GM21390 (cell line): ENCODE measurements at regions not wholly inside any gene's neighbourhood (a gene's known extent, or its start where the extent isn't known, plus 50 kb on each side); places are given as distances from the start of the nearest gene placed in this dataset.
"Not testable (repeated sequence)": the region's sequence is repeated elsewhere in the genome, so short reads cannot be mapped to it uniquely, and the experiment has no call there.

Experiments used
- ATAC-seq: cut with Tn5 transposase; IDR thresholded peaks from one replicate; pipeline ENCODE4 v1.9.1; 2021; ENCODE audit not compliant: unreplicated experiment

DNA sequence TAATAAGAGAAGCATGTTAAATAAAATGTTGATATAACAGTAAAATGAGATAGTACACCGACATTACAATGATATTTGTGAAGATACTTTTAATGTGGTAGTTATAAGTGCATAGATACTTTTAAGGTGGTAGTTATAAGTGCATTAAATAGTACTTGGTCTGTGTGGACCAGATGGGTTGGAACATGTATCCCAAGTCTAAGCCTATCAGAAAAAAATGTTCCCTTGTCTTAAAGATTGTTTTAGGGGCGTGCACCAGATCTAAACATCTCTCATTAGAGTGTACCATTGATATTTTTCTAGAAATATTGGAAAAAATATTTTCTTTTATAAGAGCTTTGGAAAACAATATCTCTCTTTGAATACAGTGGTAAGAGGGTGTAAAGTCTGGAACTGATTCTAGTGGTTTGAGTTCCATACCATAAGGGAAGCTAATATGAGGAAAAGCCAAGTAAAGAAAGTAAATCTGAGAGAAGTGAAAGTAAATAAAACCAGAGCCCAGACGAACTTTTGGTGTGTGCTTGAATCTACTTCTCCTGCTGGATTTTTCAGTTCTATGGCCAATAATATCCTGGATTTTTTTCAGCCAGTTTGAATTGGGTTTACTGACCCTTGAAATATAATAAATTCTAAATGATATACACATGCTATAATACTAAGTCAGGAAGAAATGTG, 175.3 kb downstream of the MBL2 start:
- no peak for ATAC-seq

DNA sequence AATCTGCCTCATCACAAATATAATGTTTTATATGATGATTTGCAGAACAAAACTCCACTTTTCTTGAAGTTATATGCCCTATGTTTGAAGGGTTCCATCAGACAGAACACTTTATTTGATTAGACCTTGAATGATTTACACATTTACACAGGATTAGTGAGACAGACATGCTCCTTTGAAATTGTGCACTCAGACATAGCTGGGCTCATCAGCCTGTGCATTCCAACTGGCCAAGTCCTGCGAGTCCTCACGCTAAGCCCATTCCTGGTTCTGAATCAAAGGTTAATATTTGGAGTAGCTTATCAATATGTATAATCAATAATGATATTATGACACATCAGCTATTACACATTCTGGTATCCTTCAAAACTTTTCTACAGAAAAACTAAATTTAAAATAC, 173.6 kb downstream of the MBL2 start:
- ATAC-seq: no peak

GRCh38 chr10:52599551-52600200, 172.9 kb downstream of the MBL2 start:
- ATAC-seq: no peak

DNA sequence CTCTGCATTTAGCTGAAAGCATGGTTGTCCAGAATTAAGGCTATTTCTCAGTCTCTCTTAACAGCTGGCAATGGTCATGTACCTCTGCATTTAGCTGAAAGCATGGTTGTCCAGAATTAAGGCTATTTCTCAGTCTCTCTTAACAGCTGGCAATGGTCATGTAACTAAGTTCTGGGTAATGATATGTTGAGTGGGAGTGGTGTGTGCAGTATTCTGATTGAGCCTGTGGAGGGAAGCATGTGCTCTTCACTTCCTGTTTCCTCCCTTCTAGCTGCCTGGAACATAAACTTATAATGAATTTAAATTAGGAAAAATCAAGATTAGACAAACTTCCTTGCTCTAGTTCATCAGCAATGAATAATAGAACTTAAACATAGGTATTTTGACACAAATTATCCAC, 168.5 kb downstream of the MBL2 start:
- ATAC-seq: not testable (repeated sequence)

- no peak for ATAC-seq
Observed at GRCh38 chr10:52609071-52609470, 163.5 kb downstream of the MBL2 start.

- no peak for ATAC-seq
Observed at GRCh38 chr10:52609626-52610240, 162.9 kb downstream of the MBL2 start.

GRCh38 chr10:52615331-52615730, 157.3 kb downstream of the MBL2 start:
- ATAC-seq: no peak

- no peak for ATAC-seq
Observed at GRCh38 chr10:52615756-52616394, 156.7 kb downstream of the MBL2 start.

DNA sequence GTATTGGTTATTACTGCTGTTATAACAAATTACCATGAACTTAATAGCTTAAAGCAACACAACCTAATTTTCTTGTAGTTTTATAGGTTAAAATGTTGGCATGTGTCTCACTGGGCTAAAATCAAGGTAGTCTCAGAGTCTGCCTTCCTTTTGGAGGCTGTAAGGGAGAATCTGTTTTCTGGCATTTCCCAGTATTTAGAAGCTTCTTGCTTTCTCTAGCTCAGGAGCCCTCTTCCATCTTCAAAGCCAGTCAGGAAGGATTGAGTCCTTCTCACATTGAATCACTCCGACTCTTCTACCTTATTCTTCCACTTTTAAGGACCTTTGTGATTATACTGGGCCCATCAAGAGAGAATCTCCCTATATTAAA, 156.2 kb downstream of the MBL2 start:
- no peak for ATAC-seq

DNA sequence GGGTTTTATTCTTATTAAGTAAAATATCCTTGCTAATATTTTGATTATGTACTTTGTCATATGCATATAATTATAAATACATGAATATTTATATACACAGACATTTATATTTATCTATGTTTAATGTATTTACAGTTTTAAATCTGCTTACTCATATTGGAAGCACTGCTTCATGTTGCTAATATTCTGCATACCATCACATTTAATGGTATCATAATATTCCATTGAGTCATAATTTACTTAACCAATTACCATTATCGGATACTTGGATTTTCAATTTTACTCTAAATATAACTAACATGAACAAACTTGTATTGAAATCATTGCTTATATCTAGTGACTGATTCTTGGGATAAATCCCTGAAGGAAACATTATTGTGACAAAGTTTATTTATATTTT, 155.2 kb downstream of the MBL2 start:
- ATAC-seq: no peak

DNA sequence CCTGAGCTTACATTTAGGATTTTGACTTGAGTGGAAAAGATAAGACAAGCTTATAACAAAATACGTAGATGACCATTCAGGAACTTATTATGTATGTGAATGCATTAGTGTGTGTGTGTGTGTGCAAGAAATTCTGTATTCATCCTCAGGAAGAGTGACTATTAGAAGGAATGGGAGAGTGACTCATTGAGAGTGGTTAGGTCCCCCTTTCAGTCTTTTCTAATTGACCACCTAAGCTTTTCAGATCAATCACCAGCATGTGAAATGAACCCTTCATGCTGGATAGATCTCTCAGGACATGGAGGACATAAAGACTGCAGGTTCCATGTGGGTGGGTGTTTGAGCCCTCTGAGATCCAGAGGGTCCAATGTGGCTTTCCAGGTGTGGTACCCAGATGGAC, 153.5 kb downstream of the MBL2 start:
- no peak for ATAC-seq

GRCh38 chr10:52621635-52622079, 150.9 kb downstream of the MBL2 start:
- no peak for ATAC-seq

DNA sequence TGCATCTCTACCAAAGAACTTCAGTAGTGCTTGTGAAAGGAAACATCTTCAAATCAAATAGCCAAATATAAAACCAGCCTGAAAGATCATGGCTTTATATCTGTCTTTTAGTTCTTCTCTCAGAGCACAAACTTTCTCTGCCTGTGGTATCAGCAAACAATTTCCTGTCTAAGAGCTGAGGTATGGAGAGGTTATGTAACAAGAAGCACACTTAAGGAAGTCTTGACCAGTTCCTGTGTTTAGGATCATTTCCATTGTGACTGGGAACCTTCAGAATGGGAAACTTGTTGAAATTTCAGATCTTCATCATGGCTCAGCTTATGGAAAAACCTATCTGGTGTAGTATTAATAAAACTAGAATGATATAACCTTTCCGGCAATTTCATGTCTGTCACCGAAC, 148.8 kb downstream of the MBL2 start:
- no peak for ATAC-seq

GRCh38 chr10:52627279-52627678, 145.3 kb downstream of the MBL2 start:
- no peak for ATAC-seq

GRCh38 chr10:52631146-52631545, 141.4 kb downstream of the MBL2 start:
- no peak for ATAC-seq

DNA sequence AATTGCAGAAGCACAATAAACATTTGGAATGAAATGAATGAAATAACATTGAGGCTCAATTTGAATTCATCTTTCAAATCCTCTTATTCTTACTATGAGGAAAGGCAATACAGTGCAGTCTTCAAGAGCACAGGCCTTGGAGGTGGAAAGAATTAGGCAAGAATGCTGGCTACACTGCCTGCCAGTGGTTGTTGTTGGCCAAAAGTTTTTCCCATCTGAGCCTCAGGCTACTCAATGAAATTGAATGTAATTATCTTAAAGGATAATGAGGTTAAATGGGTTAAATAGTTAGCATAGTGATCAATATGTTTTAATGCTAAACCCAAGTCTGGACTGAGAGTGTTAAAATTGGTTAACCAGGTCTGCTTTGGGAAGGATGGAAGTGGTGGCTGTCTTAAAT, 140.9 kb downstream of the MBL2 start:
- ATAC-seq: no peak

DNA sequence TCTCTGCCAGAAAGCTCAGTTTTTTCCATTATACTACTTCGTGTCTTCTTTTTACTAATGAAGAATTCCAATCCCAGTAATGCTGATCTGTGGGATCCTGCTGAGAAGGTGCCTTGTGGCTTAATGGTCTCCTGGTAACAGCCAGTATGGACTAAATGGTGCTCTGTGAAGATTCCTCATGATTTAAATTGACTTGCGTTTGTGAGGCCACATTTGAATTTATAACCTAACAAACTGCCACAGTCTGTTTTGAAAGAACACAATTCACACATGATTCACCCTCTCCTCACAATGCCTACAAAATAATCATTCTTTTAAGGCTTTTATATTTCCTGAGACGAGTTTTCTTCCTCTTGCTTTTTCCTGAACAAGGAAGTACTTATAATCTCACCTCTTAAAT, 140.0 kb downstream of the MBL2 start:
- no peak for ATAC-seq

- ATAC-seq: no peak
Observed at GRCh38 chr10:52633266-52633665, 139.3 kb downstream of the MBL2 start.

DNA sequence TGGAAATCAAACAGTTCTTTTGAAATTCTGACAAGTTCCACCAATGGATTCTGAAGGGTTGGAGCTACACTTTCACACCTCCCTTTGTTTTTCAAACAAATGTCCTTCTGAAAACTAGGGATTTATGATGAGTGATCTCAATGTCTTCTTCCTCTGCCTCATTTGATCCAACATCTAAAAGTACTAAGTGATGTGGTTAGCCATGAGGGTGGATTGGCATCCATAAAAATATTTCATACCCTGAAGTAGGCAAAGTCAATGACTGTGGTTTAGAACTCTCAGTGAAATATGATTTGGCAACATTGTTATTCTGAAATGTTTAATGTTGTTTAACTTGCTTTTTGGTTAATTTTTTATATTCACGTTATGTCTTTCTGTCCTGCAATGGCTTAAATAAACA, 136.9 kb downstream of the MBL2 start:
- no peak for ATAC-seq

- ATAC-seq: no peak
Observed at GRCh38 chr10:52636874-52637273, 135.7 kb downstream of the MBL2 start.

DNA sequence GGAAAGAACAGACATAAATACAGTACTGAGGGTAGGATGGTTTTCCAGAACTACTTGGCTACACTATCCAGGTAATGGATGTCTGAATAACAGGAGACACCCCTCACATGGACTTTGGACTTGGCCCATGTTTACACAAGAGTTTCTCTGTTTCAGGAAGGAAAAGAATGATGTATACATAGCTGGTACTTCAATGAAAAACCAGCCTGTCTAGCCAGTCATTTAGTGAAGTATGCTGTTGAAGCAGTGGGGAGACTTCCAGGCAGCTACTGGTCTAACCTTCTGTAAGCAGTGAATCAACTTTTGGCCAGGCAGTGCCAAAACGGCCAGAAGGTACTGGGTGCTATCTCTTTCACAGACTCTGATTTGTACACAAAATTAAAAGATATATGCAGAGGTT, 135.0 kb downstream of the MBL2 start:
- no peak for ATAC-seq

GRCh38 chr10:52639652-52640051, 132.9 kb downstream of the MBL2 start:
- ATAC-seq: no peak
